Activated CD4-positive, alpha-beta T cell treated with anti-CD3 and anti-CD28 coated beads, Interleukin-2, amount 10 ng/mL, durations not matched to agents 24 days and 14 days (primary cell): ENCODE measurements at regions not wholly inside any gene's neighbourhood (a gene's known extent, or its start where the extent isn't known, plus 50 kb on each side); places are given as distances from the start of the nearest gene placed in this dataset.

ENCODE experiments used
- DNase-seq: peaks from one replicate; pipeline ENCODE4 v3.0.0; 2022
- H3K27ac Mint-ChIP-seq: one replicate; pipeline ENCODE4 v1.8.0; 2022; ENCODE audit warnings: mild to moderate bottlenecking, mixed read lengths
- H3K27me3 Mint-ChIP-seq: one replicate; pipeline ENCODE4 v1.8.0; 2022; ENCODE audit warnings: mixed read lengths
- H3K36me3 Mint-ChIP-seq: one replicate; pipeline ENCODE4 v1.8.0; 2022; ENCODE audit warnings: low read depth, mild to moderate bottlenecking, mixed read lengths
- H3K4me1 Mint-ChIP-seq: one replicate; pipeline ENCODE4 v1.8.0; 2021; ENCODE audit warnings: mixed read lengths
- H3K4me3 Mint-ChIP-seq: one replicate; pipeline ENCODE4 v1.8.0; 2022; ENCODE audit warnings: mild to moderate bottlenecking, moderate library complexity, mixed read lengths
- H3K9me3 Mint-ChIP-seq: one replicate; pipeline ENCODE4 v1.8.0; 2021; ENCODE audit warnings: mixed read lengths
- intact Hi-C: fragments of 100-400 bp; cut with micrococcal nuclease; formaldehyde crosslinking; loops from one replicate; pipeline ENCODE4 v1.15.1; 2023

DNA sequence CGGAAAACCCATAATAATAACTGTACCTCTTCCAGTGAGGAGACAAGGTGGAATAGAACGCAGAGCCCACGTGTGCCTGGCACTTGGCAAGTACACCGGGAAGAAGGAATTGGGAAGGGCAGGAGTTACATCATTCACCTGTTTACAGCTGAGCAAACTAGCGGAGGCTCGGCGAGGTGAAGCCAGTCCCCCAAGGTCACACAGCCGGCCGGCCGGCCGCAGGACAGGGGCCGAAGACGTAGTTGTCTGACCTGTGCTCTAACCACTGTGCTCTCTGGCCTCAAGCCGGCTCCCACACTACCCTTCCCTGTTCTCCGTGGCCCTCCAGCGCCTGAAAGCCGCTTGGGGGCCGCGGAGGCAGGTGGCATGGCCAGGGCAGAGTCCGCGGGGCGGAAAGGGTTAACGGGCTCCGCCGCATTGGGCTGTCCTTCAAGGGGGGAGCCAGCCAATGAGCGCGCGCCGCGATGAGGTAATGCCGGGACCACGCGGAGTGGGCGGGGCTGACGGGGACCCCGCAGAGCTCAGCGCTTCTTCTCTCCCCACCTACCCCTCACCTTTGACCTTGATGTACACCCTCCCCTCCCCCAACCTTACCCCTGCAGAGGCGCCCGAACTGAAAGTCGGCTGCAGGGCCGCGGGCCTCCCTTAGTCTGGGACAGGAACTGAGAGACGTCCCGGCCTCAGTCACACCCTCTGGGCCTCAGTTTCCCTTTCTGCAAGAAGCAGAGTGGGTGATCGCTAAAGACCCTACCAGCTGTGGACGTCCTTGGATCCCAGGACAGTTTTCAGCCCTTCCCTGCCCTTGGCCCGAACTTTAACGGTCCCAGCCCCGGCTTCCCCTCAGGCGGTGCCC is 125.1 kb downstream of the C9orf50 start:
- intact Hi-C loops, result loop anchor here (1.0 to 5.0 kb wide), 3 partner anchors 8 to 86 kb away; no protein-coding TSS in a partner anchor
- DNase-seq, result peak; percentile 95
- Mint-ChIP-seq H3K9me3 (no peaks in the 10 kb centered on the region), H3K27me3 (no peaks in the 10 kb centered on the region), H3K4me3 (peak overlapping the region; percentile 82), H3K36me3 (peaks cover 43% of the 10 kb centered on the region), H3K4me1 (peaks cover 41% of the 10 kb centered on the region), H3K27ac (peak overlapping the region; percentile 83)

DNA sequence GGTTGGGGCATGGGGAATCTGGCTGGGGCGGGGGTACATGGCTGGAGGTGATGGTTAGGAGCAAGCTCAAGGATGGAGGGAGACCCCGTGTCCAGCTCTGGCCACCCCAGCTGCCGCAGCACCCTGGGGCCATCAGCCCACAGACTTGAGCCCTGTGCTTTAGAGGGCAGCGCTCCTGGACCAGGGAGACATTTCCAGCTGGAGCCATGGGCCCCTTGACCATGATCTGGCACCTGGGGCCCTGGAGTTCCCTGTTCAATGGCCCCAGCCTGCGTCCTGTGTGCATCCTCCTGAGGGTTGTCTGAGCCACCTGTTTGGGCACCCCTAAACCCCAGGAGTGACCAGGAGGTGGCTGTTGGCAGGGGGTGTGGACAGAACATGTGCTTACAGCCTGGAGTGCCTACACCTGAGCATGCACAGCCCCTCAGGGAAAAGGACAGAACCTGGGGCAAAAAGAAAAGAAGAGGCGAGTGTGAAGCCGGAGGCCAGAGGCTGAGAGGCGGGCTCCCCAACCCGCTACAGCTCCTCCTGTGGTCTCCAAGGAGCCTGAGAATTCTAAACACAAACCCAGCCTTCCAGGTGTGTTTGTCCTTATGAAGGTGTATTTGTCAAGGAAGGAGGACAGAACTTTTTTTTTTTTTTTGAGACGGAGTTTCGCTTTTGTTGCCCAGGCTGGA is 126.7 kb downstream of the C9orf50 start:
- Mint-ChIP-seq H3K4me3 (no peak overlapping the region), H3K36me3 (peaks cover 46% of the 10 kb centered on the region), H3K9me3 (no peaks in the 10 kb centered on the region), H3K4me1 (peaks cover 48% of the 10 kb centered on the region), H3K27me3 (no peaks in the 10 kb centered on the region), H3K27ac (no peak overlapping the region)
- DNase-seq, result no peak
- intact Hi-C loops, result no loop called here

DNA sequence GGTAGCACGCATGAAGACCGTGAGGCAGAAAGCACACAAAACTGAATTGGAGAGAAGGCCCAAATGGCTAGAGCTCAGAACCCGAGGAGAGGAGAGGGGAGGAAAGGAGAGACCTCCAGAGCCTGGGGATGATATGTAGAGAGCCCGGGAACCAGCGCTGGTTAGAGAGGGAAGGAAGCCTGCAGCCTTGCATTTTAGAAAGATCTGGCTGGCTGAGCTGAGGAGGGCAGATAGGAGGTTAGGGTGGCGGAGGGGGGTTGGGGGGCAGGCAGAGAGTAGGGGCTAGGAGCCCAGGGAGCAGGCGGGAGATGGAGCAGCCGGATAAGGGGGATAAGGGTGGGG is 127.2 kb downstream of the C9orf50 start:
- H3K36me3 Mint-ChIP-seq, result peaks cover 49% of the 10 kb centered on the region
- peaks cover 52% of the 10 kb centered on the region for H3K4me1 Mint-ChIP-seq
- peak overlapping the region; percentile 24 for H3K4me3 Mint-ChIP-seq
- intact Hi-C loops, result no loop called here
- H3K9me3 Mint-ChIP-seq, result no peaks in the 10 kb centered on the region
- peak overlapping the region; percentile 47 for H3K27ac Mint-ChIP-seq
- H3K27me3 Mint-ChIP-seq, result no peaks in the 10 kb centered on the region
- no peak for DNase-seq

DNA sequence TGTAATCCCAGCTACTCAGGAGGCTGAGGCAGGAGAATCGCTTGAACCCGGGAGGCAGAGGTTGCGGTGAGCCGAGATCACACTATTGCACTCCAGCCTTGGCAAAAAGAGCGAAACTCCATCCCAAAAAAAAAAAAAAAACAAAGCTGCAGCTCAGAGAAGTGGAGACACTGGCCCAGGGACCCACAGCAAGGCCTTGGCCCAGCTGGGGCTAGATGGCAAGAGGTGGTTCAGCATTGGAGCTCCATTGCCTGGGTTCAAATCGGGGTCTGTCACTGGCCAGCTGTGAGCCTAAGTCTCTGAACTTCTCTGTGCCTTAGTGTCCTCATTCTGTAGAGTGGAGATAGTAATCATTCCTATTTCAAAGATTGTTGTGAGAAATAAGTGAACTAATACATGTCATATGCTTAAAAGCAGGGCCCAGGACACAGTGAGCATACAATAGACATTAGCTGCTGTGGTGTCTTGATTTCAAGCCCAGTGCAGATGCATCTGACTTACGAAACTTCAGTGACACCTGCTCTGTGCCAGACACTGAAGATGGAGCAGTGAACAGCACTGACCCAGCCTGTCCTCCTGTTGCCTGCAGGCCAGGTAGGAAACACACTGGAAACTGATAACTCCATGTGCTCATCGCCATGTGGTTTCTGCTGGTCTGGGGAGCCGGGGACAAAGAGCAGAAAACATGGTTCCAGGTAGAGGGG is 127.7 kb downstream of the C9orf50 start:
- DNase-seq, result no peak
- H3K27ac Mint-ChIP-seq, result peak overlapping the region; percentile 47
- peaks cover 50% of the 10 kb centered on the region for H3K4me1 Mint-ChIP-seq
- intact Hi-C loops, result no loop called here
- H3K9me3 Mint-ChIP-seq, result no peaks in the 10 kb centered on the region
- peaks cover 49% of the 10 kb centered on the region for H3K36me3 Mint-ChIP-seq
- H3K27me3 Mint-ChIP-seq, result no peaks in the 10 kb centered on the region
- peak overlapping the region; percentile 24 for H3K4me3 Mint-ChIP-seq

DNA sequence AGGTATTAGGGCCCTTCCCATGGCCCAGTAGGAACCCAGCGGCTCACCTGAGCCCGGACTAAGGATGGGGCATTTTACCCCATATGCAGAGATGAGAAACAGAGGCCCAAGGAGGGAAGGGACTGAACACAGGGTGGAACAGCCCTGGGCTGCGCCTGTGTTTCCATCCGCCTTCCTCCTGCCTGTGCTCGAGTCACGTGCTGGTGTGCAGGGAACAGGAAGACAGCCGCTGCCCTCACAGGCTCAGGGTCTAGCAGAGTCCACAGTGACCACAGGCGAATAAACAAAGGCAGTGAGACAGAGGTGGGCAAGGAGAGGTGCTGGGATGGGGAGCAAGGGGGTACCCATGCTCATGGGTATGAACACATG is 129.4 kb downstream of the C9orf50 start:
- H3K27ac Mint-ChIP-seq, result peak overlapping the region; percentile 96
- H3K27me3 Mint-ChIP-seq, result no peaks in the 10 kb centered on the region
- H3K36me3 Mint-ChIP-seq, result peaks cover 45% of the 10 kb centered on the region
- intact Hi-C loops, result no loop called here
- H3K9me3 Mint-ChIP-seq, result no peaks in the 10 kb centered on the region
- peaks cover 54% of the 10 kb centered on the region for H3K4me1 Mint-ChIP-seq
- peak overlapping the region; percentile 92 for H3K4me3 Mint-ChIP-seq
- DNase-seq, result no peak

DNA sequence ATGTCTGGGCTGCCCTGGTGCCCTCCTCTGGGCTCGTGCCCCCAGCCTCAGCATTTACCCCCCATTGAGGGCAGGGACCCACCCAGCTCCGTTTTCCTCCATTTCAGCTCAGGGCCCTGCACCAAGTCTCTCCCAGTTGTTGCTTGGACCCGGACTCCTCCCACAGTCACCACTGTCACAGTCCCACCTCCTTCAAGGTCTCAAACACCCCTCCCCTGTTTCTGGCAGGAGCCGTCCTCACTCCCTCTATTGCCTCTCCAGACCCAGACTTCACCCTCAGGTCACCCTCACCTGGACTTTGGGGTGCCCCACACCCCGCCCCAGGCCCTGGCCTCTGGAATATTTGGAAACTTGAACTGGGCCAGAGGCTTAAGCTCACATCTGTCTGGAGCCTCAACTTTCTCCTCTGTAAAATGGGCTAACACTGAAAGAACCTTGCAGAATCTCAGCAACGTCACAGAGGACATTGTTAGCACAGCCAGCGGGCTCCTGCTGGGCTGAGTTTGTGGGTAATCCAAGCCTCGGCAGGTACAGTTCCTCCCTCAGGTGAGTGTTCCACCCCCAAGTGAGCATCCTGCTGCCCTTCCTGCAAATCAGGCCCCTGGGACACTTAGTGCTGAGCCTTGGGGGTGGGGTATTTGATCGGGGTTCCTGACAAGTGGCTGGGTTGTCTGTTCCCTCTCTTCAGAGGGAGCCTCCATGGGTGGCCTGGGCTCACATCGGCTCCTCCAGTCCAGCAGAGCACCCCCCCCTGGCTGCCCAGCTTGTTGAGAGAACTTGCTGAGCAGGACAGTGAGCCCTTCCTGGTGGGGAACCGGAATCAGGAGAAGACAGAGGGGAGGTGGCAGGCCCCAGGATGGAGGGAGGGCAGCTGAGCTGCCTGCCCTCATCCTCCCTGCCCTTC is 130.1 kb downstream of the C9orf50 start:
- intact Hi-C loops, result no loop called here
- Mint-ChIP-seq H3K27ac (peak overlapping the region; percentile 96), H3K27me3 (no peaks in the 10 kb centered on the region), H3K4me3 (peak overlapping the region; percentile 92), H3K36me3 (peaks cover 45% of the 10 kb centered on the region), H3K9me3 (no peaks in the 10 kb centered on the region), H3K4me1 (peaks cover 58% of the 10 kb centered on the region)
- no peak for DNase-seq

DNA sequence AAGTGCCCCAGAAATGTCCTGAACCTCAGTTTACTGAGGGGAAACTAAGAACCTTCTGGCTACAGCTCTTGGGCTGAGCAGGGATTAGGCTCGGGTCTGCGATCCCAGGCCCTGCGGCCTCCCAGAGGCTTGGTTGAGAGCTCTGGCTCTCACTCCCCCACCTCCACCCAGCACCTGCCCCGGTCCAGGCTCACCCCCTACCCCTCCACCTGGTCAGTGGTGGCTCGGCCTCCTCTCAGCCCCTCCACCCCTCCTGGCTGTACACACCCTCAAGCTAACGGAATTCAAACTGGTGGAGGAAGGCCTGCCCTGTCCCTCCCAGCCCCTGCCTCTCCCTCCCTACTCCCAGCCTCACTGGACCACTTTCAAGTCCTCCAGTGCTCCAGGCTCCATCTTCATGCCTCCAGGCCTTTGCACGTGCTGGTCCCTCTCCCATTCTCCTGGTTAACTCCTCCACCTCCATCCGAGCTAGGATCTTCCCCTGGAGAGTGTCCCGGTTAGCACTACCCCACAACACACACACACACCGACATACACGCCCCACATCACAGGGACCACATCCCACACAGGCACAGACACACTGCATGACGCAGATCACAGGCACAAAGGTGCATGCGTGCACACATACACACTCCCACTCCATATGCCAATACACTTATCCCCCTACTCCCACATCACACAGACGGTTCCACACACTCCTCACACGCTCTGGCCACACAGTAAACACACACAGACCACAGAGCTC is 130.9 kb downstream of the C9orf50 start:
- no peaks in the 10 kb centered on the region for H3K9me3 Mint-ChIP-seq
- DNase-seq, result peak; percentile 89
- H3K27ac Mint-ChIP-seq, result peak overlapping the region; percentile 96
- intact Hi-C loops, result loop anchor here (2.0 to 5.0 kb wide), 2 partner anchors 313 to 348 kb away; no protein-coding TSS in a partner anchor
- H3K4me1 Mint-ChIP-seq, result peaks cover 60% of the 10 kb centered on the region
- peaks cover 42% of the 10 kb centered on the region for H3K36me3 Mint-ChIP-seq
- peak overlapping the region; percentile 92 for H3K4me3 Mint-ChIP-seq
- no peaks in the 10 kb centered on the region for H3K27me3 Mint-ChIP-seq

DNA sequence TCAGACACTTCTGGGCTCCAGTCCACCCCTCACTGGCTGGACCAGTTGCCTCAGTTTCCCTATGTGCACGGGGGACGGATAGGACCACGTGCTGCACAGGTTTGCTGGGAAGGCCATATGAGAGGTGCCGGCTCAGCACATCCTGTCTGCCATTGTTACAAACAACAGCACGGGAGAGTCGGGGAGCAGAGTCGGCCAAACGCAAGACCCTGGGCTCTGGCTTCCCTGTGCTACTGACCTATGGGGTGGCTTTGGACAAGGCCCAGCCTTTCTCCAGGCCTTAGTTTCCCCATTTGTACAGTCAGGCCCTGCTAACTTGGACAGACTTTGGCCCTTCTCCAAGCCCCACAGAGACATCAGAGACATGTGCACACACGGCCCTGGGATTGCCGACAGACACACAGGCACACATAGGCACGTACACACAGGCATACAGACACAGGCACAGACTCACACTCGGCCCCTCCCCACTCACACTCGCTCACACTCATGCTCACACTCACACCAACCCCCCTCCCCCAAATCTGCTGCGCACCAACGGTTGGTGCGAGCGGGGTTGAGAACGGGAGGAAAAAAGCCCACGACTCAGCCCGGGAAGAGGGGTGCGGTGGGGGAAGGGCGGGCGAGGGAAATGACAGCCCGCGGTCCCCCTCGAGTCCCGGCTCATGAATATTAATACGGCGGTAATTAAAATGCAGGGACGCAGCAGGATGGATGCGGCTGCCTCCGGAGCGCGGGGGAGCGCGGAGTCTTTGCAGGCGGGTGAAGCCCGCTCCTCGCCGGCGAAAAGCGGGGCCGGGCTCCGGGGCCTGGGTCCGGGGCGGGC is 133.0 kb downstream of the C9orf50 start:
- DNase-seq, result peak; percentile 79
- H3K4me1 Mint-ChIP-seq, result peaks cover 62% of the 10 kb centered on the region
- H3K9me3 Mint-ChIP-seq, result no peaks in the 10 kb centered on the region
- peak overlapping the region; percentile 96 for H3K27ac Mint-ChIP-seq
- intact Hi-C loops, result loop anchor here (1.0 to 5.0 kb wide), 5 partner anchors 8 to 346 kb away; no protein-coding TSS in a partner anchor
- peak overlapping the region; percentile 92 for H3K4me3 Mint-ChIP-seq
- H3K27me3 Mint-ChIP-seq, result no peaks in the 10 kb centered on the region
- peaks cover 28% of the 10 kb centered on the region for H3K36me3 Mint-ChIP-seq

DNA sequence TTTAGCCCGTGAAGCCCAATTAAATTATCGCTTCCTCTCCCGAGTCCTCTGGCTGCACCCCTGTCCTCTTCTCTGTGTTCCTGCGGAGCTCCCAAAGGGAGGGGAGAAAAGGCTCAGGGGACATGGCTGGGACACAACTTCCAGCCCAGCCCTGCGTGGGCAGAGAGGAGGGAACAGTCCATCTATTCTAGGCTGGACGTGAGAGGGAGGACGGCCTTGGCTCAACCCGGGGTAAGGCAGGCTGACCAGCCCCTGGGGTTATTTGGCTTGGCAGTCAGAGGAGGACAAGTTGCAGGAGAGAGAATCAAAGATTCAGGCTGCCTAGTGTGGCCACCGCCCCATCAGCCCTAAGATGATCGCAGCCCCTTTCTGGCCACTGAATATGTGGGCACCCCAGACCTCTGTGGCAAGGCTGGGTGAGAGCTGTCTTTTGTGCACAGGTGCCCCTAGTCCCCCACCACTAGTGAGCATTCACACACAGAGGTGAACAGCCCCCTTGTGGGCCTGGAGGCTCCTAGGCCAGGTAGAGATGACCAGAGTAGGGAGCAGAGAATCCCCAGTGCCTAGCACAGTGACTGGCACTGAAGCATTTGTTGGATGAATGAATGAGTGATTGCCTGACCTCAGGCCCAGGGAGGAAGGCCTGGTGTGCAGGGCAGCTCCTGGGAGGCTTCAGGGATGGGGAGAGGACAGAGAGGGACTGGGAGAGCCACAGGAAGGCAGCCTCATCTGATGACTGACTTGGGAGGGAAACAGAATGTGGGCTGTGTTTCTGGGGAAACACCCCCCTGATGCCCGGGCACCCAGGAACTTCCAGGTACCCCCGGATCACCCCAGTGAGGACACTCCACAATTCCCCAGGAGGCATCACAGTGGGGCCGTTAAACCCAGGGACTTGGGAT is 133.9 kb downstream of the C9orf50 start:
- Mint-ChIP-seq H3K36me3 (peaks cover 22% of the 10 kb centered on the region), H3K4me1 (peaks cover 57% of the 10 kb centered on the region), H3K4me3 (peak overlapping the region; percentile 92), H3K27ac (peak overlapping the region; percentile 96), H3K27me3 (no peaks in the 10 kb centered on the region), H3K9me3 (no peaks in the 10 kb centered on the region)
- DNase-seq, result peak; percentile 64
- intact Hi-C loops, result loop anchor here (5.0 kb wide), 1 partner anchor 345 kb away; no protein-coding TSS in a partner anchor

DNA sequence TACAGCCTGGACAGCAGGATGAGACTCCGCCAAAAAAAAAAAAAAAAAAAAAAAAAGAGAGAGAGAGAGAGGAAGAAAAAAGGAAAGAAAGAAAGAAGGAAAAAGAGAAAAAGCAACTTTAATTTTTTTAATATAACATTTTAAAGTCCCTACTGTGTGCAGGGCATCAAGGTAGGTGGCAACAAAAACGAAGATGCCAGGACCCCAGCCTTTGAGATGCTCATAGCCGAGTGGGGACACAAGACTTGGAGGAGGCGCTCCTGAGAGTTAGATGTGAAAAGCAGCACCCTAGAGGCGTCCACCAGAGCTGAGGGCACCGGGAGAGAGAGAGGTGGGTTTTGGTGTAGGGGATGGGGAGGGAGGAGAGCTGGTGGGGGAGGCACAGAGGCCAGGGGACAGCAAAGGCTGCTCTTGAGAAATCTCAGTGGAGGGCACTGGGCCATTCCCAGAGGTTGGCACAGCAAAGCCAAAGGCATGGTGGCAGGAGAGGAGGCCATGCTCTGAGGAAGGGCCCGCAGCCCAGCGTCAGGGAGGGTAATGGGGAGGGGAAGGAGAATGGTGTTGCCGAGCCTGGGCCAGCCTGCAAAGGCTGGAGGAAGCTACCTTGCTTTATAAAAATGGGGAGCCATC is 135.6 kb downstream of the C9orf50 start:
- Mint-ChIP-seq H3K36me3 (peaks cover 10% of the 10 kb centered on the region), H3K27ac (peak overlapping the region; percentile 81), H3K4me3 (peak overlapping the region; percentile 3), H3K4me1 (peaks cover 42% of the 10 kb centered on the region), H3K27me3 (no peaks in the 10 kb centered on the region), H3K9me3 (no peaks in the 10 kb centered on the region)
- intact Hi-C loops, result loop anchor here (5.0 kb wide), 1 partner anchor 343 kb away; no protein-coding TSS in a partner anchor
- DNase-seq, result no peak
